ENCODE measurements at regions not wholly inside any gene's neighbourhood (a gene's known extent, or its start where the extent isn't known, plus 50 kb on each side); places are given as distances from the start of the nearest gene placed in this dataset.
A peak's percentile ranks its signal among the peaks of the same experiment; 100 is the strongest.
"Not testable (repeated sequence)": the region's sequence is repeated elsewhere in the genome, so short reads cannot be mapped to it uniquely, and the experiment has no call there.

- H3K36me3 ChIP-seq; H3K27ac ChIP-seq; intact Hi-C loops (cut with DNase I); H3K27me3 ChIP-seq; H3K9me3 ChIP-seq; DNase-seq; H3K4me3 ChIP-seq; H3K4me1 ChIP-seq: not testable (repeated sequence)
- WGBS, 2 donors, result 69 to 75% methylated on average over 2 to 3 of the region's 3 CpGs
- ATAC-seq, result peak in 4 of 8 donors; percentile 41 to 64 (median 48)
Observed at GRCh38 chr1:146641534-146641933, 296.6 kb upstream of the NBPF12 start.

- 52 to 66% methylated on average over 5 of the region's 5 CpGs for WGBS, 2 donors
- peak in 1 of 2 donors; percentile 29 for DNase-seq
- H3K36me3 ChIP-seq; H3K9me3 ChIP-seq; H3K4me1 ChIP-seq; H3K27me3 ChIP-seq; H3K4me3 ChIP-seq; intact Hi-C loops (cut with DNase I): not testable (repeated sequence)
- H3K27ac ChIP-seq, result peak overlapping the region in 1 of 10 donors; percentile 51
- peak; percentile 65 to 98 (median 93) for ATAC-seq
Observed at GRCh38 chr1:146640671-146641070, 297.5 kb upstream of the NBPF12 start.

GRCh38 chr1:146630302-146630701 lies 307.8 kb upstream of the NBPF12 start:
- H3K27ac ChIP-seq; intact Hi-C loops (cut with DNase I); H3K27me3 ChIP-seq; H3K36me3 ChIP-seq; H3K9me3 ChIP-seq; H3K4me1 ChIP-seq; H3K4me3 ChIP-seq; DNase-seq: not testable (repeated sequence)
- 56% methylated on average over 1 of the region's 1 CpG; no CpG with 5 or more reads in 1 of the 2 donors for WGBS, 2 donors
- peak in 6 of 8 donors; percentile 52 to 95 (median 81) for ATAC-seq

- H3K9me3 ChIP-seq; H3K4me1 ChIP-seq; H3K36me3 ChIP-seq; H3K27me3 ChIP-seq; H3K27ac ChIP-seq; DNase-seq; H3K4me3 ChIP-seq; ATAC-seq; intact Hi-C loops (cut with DNase I): not testable (repeated sequence)
- WGBS, 2 donors, result 62 to 67% methylated on average over 3 of the region's 4 CpGs
Observed at GRCh38 chr1:146618582-146618981, 319.5 kb upstream of the NBPF12 start.

- intact Hi-C loops (cut with DNase I); H3K27ac ChIP-seq; H3K36me3 ChIP-seq; H3K9me3 ChIP-seq; H3K4me1 ChIP-seq; H3K4me3 ChIP-seq; H3K27me3 ChIP-seq; ATAC-seq; DNase-seq: not testable (repeated sequence)
Observed at GRCh38 chr1:146604681-146605080, 333.4 kb upstream of the NBPF12 start.

GRCh38 chr1:146600720-146601307 lies 337.3 kb upstream of the NBPF12 start:
- H3K36me3 ChIP-seq; intact Hi-C loops (cut with DNase I); ATAC-seq; H3K4me1 ChIP-seq; H3K9me3 ChIP-seq; H3K4me3 ChIP-seq; DNase-seq; H3K27me3 ChIP-seq; H3K27ac ChIP-seq: not testable (repeated sequence)
- 43 to 74% methylated on average over 1 of the region's 3 CpGs for whole genome bisulfite sequencing, 2 donors

- H3K4me3 ChIP-seq; H3K36me3 ChIP-seq; DNase-seq; H3K4me1 ChIP-seq; H3K9me3 ChIP-seq; H3K27me3 ChIP-seq; intact Hi-C loops (cut with DNase I); H3K27ac ChIP-seq; ATAC-seq: not testable (repeated sequence)
- WGBS, 2 donors, result 95 to 100% methylated on average over 1 of the region's 3 CpGs
Observed at GRCh38 chr1:146599906-146600305, 338.2 kb upstream of the NBPF12 start.

GRCh38 chr1:146581229-146581628 lies 352.4 kb upstream of the NOTCH2NLA start:
- H3K4me1 ChIP-seq; intact Hi-C loops (cut with DNase I); DNase-seq; H3K9me3 ChIP-seq; H3K36me3 ChIP-seq; H3K27me3 ChIP-seq; H3K27ac ChIP-seq; ATAC-seq; H3K4me3 ChIP-seq: not testable (repeated sequence)
- WGBS, 2 donors, result 90 to 100% methylated on average over 1 of the region's 1 CpG

GRCh38 chr1:146567541-146567940 lies 338.7 kb upstream of the NOTCH2NLA start:
- H3K27me3 ChIP-seq; H3K9me3 ChIP-seq; DNase-seq; H3K27ac ChIP-seq; H3K4me3 ChIP-seq; H3K36me3 ChIP-seq; H3K4me1 ChIP-seq; intact Hi-C loops (cut with DNase I); ATAC-seq: not testable (repeated sequence)
- 33 to 35% methylated on average over 1 of the region's 2 CpGs for WGBS, 2 donors

GRCh38 chr1:146558032-146558431 lies 329.2 kb upstream of the NOTCH2NLA start:
- H3K4me1 ChIP-seq; DNase-seq; H3K27me3 ChIP-seq; H3K4me3 ChIP-seq; ATAC-seq; H3K9me3 ChIP-seq; H3K36me3 ChIP-seq; H3K27ac ChIP-seq; intact Hi-C loops (cut with DNase I): not testable (repeated sequence)
- WGBS, 2 donors, result 95 to 96% methylated on average over 3 of the region's 3 CpGs

- DNase-seq; H3K36me3 ChIP-seq; H3K4me3 ChIP-seq; H3K4me1 ChIP-seq; intact Hi-C loops (cut with DNase I); H3K27me3 ChIP-seq; H3K9me3 ChIP-seq; H3K27ac ChIP-seq; ATAC-seq: not testable (repeated sequence)
- WGBS, 2 donors, result 52 to 76% methylated on average over 2 of the region's 7 CpGs
Observed at GRCh38 chr1:146556405-146556804, 327.6 kb upstream of the NOTCH2NLA start.

GRCh38 chr1:146552414-146552813 lies 323.6 kb upstream of the NOTCH2NLA start:
- DNase-seq; H3K27ac ChIP-seq; ATAC-seq; H3K9me3 ChIP-seq; H3K4me1 ChIP-seq; intact Hi-C loops (cut with DNase I); H3K27me3 ChIP-seq; H3K4me3 ChIP-seq; H3K36me3 ChIP-seq: not testable (repeated sequence)
- 79 to 83% methylated on average over 2 of the region's 3 CpGs for WGBS, 2 donors
